ENCODE measurements at regions not wholly inside any gene's neighbourhood (a gene's known extent, or its start where the extent isn't known, plus 50 kb on each side); places are given as distances from the start of the nearest gene placed in this dataset.
"Not testable (repeated sequence)": the region's sequence is repeated elsewhere in the genome, so short reads cannot be mapped to it uniquely, and the experiment has no call there.

DNA sequence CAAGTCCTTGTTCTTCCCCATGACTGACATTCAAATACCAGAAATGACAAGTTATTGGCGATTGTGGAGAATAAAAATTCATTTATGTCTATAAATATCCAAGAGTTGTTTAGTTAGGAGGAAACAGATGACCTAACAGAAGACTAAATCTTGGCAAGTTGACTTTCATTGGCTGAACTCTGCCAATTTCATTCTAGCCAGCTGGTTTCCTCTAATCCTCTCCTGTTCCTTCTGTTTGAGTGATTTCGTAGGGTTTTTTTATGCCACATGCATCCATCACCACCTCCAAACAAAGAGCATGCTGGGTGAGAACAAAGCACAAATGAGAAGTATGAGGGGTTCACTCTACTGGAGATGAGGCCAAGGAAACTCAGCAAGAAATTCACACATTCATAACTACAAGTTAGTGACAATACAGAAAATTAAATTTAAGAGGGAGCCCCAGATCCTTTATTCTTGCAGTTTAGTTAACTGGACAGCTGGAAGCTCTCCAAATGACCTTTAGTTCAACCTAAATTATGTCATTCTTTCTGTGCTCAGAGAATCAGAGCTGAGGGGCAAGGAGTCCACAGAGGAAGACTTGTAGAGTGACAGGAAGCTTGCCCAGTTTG, 932.0 kb downstream of the TLE4 start:
- DNase-seq: no peak

DNA sequence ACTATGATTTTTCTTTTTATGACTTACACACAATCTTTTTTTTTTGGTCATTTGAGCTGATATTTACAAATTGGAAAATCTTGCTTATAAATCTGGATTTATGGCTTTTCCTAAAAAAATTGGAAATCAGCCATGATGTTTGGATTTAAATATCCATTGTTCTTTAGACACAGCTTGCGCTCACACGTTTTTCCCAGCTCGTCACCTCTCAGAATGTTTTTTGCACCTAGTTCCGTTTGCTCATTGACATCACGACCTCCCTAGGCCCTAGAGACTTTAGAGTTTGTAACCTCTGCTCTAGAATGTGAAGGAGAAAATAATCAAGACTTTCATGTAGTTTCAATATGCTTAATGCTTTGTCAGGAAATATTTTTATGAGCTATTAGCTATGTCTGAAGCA, 930.5 kb downstream of the TLE4 start:
- DNase-seq: no peak

DNA sequence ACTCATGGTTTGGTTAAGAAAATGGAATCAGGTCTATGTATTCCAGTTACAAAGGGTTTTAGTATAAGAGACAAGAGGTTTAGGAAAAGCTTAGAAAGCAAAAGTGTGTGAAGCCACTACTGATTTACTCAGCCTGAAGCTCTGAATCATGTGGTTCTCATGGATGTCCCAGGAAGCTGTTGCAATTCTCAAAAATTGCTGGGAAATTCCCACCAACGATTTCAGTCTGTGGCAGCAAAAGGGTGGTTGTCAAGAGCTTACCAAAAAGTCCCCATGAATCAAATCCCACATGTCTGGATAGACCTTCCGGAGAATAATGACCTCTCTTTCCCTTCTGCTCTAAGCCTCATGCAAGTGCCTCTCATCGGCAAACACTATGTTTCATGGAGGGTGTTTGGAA, 929.9 kb downstream of the TLE4 start:
- no peak for DNase-seq

DNA sequence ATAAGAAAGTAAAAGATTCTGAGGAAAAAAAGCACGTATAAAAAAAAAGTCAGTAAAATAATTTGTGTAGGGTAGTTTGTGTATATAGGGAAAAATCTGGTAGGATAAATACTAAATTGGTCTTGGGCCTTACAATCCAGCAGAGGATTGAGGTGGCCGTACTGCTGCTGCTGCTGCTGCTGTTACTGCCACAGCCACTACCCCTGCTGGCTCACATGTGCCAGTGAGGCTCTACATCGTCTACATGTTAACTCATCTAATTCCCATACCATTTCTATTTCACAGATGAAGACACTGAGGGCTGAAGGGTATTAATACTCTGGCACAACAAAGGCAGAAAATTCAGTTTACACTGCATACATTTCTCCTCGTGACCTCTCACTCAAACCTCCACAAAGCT, 928.5 kb downstream of the TLE4 start:
- DNase-seq: no peak

DNA sequence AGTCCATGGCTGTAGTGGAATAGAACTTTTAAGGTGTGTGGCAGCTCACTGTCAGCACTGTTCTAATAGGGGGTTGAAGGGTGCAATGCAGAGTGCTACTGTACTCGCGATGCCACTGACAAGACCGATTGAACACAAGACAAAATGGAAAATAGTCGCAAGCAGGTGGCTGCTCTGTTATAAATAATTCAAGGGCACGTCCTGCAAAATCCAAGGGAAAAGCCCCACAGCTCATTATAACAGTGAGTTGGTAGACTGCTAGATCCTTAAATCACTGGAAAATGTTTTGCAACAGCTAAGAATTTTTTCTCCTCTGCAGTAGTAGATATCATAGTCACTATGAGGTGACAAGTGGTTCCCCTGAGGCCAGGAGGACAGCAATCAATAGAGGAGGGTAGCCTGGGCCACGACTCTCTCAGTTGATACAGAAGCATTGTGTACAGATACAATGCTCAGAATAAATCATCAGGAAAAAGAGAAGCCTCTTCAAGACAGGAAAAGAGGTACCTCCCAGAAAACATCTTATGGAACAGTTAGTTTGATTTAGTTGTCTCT, 926.3 kb downstream of the TLE4 start:
- DNase-seq: no peak

DNA sequence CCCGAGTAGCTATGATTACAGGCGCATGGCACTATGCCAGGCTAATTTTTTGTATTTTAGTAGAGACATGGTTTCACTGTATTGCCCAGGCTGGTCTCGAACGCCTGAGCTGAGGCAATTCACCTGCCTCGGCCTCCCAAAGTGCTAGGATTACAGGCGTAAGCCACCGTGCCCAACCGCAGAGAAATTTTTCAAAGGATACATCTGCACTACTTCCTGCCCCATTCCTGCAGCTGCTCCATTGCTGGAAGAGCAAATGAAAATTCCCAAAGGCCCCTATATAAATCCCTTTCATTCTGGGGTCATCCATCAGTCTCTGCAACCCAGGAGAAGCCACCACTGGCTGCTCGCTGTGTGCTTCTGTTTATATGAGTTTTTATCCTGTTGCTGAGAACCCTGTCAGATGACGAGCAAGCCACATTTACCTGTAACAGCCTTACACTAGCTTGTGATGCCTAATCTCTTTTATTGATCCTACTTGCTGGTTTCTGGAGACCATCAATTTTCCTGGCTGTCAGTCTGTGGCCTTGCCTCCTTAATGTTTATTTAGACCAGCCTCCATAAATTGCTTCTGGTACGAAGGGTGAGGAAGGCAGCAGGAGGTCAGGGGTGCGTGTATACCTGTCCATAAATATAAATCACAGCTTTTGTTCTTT, 925.3 kb downstream of the TLE4 start:
- DNase-seq: no peak

DNA sequence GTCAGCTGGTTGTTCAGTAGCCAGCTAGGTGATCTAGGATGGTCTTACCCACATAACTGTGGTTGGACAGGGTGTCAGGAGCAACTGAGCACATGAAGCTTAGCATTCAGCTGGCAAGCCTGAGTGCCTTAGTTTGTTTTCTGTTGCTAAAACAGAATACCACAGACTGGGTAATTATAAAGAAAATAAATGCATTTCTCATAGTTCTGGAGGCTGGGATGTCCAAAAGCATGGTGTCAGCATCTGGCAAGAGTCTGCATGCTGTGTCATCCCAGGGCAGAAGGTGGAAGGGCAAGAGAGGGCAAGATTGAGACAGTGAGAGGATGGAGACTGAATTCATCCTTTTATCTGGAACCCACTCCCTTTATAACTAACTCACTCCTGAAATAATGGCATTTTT, 921.5 kb downstream of the TLE4 start:
- DNase-seq: no peak

DNA sequence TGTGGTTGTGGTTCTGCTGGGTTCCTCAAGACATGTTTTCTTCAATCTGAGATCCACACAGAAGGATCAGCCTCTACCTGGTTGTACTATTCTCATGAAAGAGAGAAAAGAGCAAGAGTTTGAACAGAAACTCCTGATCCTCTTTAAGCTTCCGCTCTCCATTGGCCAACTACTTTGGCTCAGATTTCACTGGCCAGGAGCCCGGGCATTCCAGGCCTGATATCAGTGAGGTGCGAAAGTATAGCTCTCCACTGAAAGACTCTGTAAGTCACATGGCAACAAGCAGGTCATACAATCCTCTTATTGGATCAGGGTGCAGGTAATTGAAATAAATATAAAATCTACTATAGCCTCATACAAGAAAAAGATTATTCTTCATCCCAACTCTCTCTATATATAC, 920.5 kb downstream of the TLE4 start:
- no peak for DNase-seq

DNA sequence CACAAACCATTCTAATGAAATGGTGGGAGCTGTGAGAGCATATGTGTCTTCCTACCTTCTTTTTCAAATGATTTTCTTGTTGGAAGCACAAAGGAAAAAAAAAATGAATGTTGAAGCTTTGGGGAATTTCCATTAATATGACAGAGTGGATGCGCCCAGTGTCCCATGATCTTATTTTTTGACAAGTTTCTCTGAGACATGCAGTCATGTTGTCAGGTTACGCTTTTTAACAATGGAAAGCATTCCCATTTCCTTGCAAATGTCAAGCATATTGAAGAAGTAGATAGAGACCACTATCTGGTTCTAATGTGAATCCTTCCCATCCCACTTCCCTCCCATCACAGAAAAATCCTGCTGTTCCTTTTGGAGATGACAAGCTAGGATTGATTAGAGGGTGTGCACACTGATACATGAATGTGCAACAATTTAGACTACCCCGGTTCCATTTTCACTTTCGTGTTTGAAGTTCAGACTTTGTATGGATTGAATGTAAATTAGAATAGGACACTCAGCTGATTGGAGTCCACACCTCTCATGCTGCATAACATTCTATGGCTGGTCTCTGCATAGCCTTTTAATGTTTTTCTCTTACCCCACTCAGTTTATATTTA, 919.4 kb downstream of the TLE4 start:
- no peak for DNase-seq

DNA sequence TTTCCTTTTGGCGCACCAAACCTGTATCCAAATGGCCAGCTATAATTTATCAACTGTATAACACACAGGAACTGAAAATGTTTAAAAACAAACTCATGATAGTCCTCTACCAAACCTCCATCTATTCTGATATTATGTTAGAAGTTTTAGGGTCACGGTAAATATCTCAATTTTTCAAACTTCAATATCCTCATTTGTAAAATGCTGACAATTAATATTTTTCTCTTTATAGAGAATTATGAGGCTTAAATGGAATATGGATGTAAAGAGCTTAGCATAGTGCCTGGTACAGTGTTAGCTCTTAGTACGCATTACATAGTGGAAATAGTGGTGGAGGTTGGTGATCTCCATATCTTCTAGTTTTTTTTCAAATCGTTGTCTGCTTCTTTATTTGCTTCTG, 917.6 kb downstream of the TLE4 start:
- no peak for DNase-seq

DNA sequence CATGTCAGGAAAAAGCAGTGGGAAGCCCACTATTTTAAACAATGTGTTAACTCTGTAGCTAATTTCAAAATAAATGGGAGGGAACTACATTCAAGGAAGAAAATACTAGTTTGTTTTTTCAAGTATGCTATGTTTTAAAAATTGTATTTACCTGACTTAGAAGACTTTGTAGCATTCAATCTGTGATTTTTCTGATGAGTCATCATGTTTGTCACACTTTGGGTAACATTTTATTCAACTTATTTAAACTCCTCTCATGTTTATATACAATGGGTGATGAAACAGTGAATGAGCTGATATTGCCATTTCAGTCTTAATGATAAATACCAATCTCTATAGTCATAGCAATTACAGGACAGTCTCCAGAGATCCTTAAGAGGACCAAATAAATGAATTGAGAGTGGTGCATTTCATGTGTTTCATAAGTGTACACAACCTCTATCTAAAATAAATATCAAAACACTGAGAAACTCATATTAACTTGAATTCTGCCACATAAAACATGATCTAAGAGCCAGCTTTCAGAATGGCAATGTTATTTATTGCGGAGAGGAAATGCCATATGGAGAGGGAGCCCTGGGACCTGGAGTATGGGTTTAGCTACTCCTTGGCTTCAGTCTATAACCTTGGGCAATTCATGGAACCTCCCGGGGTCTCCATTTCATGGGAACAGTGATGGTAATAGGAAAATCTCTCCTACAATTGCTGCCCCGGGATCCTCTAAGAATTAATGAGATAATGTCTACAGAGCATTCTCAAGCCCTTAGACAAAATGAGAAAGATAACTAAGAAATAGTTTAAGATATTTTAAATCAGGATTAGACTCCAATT, 913.9 kb downstream of the TLE4 start:
- no peak for DNase-seq

DNA sequence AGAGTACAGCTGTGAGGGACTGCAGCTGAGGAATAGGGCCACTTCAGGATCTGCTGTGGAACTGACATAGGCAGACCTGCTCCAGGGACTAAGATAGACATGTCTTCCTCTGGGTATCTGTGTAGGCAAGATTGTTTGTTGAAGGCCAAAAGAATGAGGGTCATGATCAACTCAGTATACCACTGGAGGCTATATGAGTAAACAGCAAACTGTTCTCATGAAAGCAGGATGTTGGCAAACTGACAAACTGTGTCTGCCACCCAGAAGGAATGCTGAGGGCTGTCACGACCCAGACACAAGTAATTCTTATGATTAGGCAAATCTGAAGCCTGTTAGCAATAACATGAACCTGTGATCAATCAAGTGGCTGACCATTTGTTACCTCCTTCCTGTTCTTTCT, 910.5 kb downstream of the TLE4 start:
- DNase-seq: not testable (repeated sequence)

DNA sequence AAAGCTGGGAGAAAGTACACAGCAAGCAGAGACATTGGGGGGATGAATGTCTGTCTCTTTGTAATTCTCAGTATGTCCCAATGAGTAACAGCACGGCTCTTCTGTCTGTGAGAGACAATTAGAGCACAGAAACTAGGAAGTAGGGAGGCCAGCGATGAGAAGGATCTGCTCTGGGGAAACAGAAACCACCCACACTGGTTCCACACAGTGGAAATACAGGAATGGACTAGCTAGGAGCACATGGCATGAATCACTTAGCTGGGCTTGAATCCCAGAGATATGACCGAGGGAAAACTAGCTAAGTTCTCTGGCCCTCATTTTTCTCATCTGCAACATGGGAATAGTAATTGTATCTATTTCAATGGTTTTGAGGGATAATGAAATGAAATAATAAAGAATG, 895.9 kb downstream of the TLE4 start:
- DNase-seq: no peak

DNA sequence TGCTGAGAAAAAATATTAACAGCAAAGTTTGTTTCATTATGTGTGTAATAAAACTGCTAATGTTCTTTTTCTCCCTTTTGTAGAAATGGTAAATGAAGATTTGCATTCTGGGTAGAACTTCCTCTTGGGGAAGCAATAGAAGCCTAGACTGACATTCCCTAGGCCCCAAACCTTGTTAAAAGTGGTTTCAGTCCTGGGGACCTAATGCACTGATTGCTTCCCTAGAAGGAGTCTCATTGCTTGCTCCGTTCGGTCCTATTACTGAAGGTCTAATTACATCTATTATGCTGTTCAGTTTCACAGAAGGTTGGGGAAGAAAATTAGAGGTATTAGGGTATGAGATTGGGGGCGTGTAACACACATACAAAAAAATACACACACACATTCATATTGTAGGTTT, 893.8 kb downstream of the TLE4 start:
- DNase-seq: no peak

DNA sequence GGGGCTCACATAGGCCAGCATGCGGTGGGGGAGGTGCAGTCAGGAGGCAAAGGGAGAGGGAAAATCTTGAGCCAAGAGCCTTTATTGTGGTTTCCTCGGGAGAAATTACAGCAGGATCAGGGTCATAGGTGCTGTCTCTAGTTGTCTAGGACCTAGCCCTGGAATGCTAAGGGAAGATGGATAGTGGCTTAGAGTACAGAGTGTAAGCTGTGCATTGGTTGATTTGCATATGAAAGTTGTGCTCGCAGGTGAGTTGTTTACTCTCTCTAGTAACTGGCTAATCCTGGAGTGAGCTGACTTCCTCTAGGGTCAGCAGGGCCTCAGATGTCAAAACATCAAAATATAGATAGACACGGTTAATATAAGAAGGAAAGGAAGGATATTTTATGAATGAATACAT, 877.7 kb downstream of the TLE4 start:
- DNase-seq: no peak

DNA sequence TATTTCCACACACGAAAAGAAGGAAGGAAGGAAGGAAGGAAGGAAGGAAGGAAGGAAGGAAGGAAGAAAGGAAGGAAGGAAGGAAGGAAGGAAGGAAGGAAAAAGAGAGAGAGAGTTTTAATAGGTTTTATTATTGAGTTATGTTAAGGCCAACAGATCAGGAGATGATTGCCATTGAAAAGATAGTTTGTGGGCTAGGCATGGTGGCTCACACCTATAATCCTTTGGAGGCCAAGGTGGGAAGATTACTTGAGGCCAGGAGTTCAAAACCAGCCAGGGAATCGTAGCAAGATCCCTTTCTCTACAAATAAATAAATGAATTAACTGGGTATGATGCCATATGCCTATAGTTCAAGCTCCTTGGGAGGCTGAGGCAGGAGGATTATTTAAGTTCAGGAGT, 877.2 kb downstream of the TLE4 start:
- DNase-seq: no peak

DNA sequence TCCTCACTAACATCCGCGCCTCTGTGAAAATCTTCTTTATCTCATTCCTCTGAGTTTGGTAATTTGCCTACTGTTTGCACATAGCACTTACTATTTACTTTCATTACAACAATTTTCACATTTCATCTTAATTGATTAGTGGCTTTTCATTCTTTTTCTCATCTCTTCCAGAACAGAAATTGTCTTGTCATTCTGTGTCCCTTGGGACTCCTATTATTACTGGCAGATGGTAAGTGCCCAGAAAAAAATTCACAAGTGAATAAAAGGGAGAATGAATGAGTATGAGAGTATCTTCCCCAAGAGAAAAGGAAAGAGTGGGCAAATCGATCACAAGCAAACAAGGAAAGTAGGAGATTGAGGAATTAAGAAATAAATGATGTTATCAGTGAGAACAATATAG, 876.1 kb downstream of the TLE4 start:
- DNase-seq: no peak

DNA sequence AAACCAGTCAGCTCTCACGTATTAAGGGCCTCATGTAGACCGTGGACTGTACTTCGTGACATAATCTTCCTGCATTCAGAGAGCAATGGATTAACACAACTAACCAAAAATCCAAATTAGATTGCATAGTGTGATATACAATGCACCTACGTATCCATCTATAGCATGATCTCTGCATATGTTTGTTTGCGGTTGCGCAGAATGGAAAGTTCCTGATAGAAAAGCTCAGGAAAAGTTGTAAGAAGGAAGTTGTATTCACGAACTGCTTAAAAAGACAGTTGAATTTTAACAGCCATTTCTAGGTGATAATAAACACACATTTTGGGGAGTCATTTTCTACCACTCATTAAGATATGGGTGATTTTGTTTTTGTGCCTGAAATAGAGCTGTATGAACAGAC, 869.0 kb downstream of the TLE4 start:
- DNase-seq: no peak

DNA sequence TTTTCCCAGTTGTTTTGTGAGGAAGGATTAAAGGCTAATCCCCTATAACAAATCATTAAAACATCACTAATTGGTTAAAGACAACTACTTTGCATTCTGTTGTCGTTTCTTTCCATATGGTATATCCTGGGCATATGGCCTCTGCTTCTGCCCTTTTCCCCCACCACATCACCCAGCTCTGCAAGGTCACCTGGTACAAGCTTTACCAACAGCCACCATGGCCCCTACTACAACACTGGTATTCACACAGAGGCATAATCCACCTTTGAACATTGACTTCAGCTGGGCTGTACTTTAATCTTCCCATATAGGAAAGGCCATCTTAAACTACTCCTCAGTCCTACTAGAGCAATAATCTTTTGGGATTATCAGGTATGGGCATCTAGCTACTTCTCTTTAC, 866.1 kb downstream of the TLE4 start:
- DNase-seq: no peak

DNA sequence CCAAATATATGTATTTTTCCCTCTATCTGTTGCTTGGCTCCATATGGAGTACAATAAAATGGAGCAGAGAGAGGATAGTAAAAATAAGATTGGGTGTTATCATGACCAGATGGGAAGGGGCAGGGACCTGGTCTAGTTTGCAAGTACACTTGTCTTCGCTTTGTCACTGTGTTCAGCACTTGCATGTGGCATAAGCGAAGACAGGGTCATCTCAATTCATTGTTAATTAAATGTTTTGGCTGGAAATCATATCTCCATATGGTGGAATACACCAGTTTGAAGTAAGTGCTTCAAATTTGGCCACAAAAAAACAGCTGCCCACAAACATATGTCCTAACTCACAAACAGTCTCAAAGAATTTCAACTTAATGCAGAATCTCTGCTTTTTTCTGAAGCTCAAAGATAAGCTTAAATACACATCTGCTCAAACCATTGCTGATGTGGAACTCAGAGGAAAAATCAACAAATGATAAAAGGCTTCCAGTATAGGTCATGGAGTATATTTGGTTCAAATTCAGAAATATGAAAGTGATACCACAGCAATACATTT, 865.4 kb downstream of the TLE4 start:
- DNase-seq: no peak

DNA sequence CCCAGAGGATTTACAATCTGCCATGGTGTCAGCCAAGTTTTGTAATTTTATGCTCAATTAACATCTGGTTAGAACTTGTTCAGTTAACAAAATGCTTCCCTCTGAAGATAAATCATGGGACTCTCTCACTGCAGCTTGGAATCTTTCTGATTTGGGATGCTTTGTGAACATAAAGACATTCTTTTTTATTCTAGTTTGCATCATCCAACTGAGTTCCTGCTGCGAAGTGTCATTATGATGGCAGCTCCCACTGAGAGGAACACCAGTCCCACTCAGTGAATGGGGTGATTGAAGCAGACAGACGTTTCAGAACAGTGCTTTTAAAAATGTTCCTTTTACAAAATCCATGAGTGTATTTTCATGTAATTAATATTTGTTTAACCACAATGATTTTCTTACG, 863.8 kb downstream of the TLE4 start:
- no peak for DNase-seq

DNA sequence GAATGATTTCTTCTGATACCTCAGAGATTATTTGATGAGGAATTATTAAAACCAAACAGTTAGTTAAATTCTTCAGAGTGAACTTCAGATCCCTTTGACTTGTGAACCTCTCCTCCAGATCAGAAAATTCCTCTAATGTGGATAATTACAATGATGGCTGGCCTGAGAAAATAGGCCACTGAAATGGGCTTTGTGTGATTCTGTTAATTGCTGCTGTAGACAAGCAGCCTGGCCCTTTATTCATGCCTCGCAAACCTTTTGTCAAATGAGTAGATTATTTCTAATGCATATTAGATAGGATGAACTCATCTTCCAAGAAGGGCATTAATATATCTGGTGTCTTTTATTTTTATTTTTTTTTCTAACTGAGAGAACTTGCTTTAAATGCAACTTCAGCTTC, 855.2 kb downstream of the TLE4 start:
- no peak for DNase-seq

DNA sequence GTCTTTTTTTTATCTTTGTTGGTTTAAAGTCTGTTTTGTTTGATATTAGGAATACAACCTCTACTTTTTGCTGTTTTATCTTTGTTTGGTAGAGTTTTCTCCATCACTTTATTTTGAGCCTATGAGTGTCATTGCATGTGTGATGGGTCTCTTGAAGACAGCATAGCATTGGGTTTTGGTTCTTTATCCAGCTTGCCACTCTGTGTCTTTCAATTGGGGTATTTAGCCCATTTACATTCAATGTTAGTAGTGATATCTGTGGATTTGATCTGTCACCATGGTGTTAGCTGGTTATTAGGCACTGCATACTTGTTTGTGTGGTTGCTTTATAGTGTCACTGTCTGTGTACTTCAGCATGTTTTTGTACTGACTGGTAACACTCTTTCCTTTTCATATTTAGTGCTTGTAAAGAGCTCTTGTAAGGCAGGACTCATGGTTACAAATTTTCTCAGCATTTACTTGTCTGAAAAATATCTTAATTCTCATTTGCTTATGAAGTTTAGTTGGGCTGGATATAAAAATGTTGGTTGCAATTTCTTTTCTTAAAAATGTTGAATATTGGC, 845.5 kb downstream of the TLE4 start:
- DNase-seq: no peak
